Renal cortical epithelial cell (primary cell): ENCODE measurements at regions not wholly inside any gene's neighbourhood (a gene's known extent, or its start where the extent isn't known, plus 50 kb on each side); places are given as distances from the start of the nearest gene placed in this dataset.
"Not testable (repeated sequence)": the region's sequence is repeated elsewhere in the genome, so short reads cannot be mapped to it uniquely, and the experiment has no call there.

Experiments used
- DNase-seq: peaks from one replicate; pipeline ENCODE4 v3.0.0-alpha.2; 2011; ENCODE audit warnings: low read depth

- no peak for DNase-seq
Measured at GRCh38 chr18:10170375-10170774, 256.6 kb downstream of the VAPA start.

GRCh38 chr18:10175333-10175732 is 261.5 kb downstream of the VAPA start:
- DNase-seq: not testable (repeated sequence)

- DNase-seq: not testable (repeated sequence)
Measured at GRCh38 chr18:10179326-10179725, 265.5 kb downstream of the VAPA start.

- DNase-seq: no peak
Measured at GRCh38 chr18:10182009-10182624, 268.3 kb downstream of the VAPA start.

- DNase-seq: no peak
Measured at GRCh38 chr18:10184776-10185175, 269.7 kb upstream of the APCDD1 start.

- DNase-seq: no peak
Measured at GRCh38 chr18:10188971-10189810, 265.2 kb upstream of the APCDD1 start.

- DNase-seq: no peak
Measured at GRCh38 chr18:10190564-10190963, 263.9 kb upstream of the APCDD1 start.

- no peak for DNase-seq
Measured at GRCh38 chr18:10193444-10193843, 261.0 kb upstream of the APCDD1 start.

- DNase-seq: no peak
Measured at GRCh38 chr18:10194592-10194991, 259.8 kb upstream of the APCDD1 start.

- DNase-seq: no peak
Measured at GRCh38 chr18:10195529-10195928, 258.9 kb upstream of the APCDD1 start.

- DNase-seq: no peak
Measured at GRCh38 chr18:10197097-10197496, 257.3 kb upstream of the APCDD1 start.

- DNase-seq: no peak
Measured at GRCh38 chr18:10201226-10201625, 253.2 kb upstream of the APCDD1 start.

- DNase-seq: no peak
Measured at GRCh38 chr18:10201659-10202058, 252.8 kb upstream of the APCDD1 start.

- DNase-seq: no peak
Measured at GRCh38 chr18:10202845-10203321, 251.6 kb upstream of the APCDD1 start.

- no peak for DNase-seq
Measured at GRCh38 chr18:10205151-10205550, 249.3 kb upstream of the APCDD1 start.

- no peak for DNase-seq
Measured at GRCh38 chr18:10207682-10208345, 246.6 kb upstream of the APCDD1 start.

- no peak for DNase-seq
Measured at GRCh38 chr18:10209302-10209701, 245.1 kb upstream of the APCDD1 start.

- DNase-seq: peak; percentile 3
Measured at GRCh38 chr18:10210057-10210633, 244.3 kb upstream of the APCDD1 start.

GRCh38 chr18:10213526-10213925 is 240.9 kb upstream of the APCDD1 start:
- peak; percentile 64 for DNase-seq

GRCh38 chr18:10215446-10215845 is 239.0 kb upstream of the APCDD1 start:
- no peak for DNase-seq

- no peak for DNase-seq
Measured at GRCh38 chr18:10216791-10217190, 237.6 kb upstream of the APCDD1 start.

- DNase-seq: no peak
Measured at GRCh38 chr18:10217211-10217610, 237.2 kb upstream of the APCDD1 start.
